Kidney epithelial cell (primary cell): ENCODE measurements at regions not wholly inside any gene's neighbourhood (a gene's known extent, or its start where the extent isn't known, plus 50 kb on each side); places are given as distances from the start of the nearest gene placed in this dataset.

Experiments used
- DNase-seq: peaks from one replicate; pipeline ENCODE4 v3.0.0-alpha.2; 2010; ENCODE audit warnings: low read depth
- H3K27me3 ChIP-seq: 2 replicates; pipeline ENCODE4 v1.6.0; 2011; ENCODE audit warnings: low read length; ENCODE audit not compliant: control insufficient read depth, insufficient read depth
- H3K36me3 ChIP-seq: 2 replicates; pipeline ENCODE4 v1.5.1; 2011; ENCODE audit warnings: low read length; ENCODE audit not compliant: control insufficient read depth, insufficient read depth
- H3K4me3 ChIP-seq: 2 replicates; pipeline ENCODE4 v1.5.1; 2011; ENCODE audit warnings: low read depth, mild to moderate bottlenecking, control low read depth, low read length
- TF ChIP-seq, protein P1 (sequence below): IDR thresholded peaks from 2 replicates; pipeline ENCODE4 v1.5.1; 2011; ENCODE audit warnings: mild to moderate bottlenecking, moderate library complexity, low read length, control low read depth, inconsistent platforms; ENCODE audit not compliant: insufficient read depth, poor library complexity, severe bottlenecking

DNA sequence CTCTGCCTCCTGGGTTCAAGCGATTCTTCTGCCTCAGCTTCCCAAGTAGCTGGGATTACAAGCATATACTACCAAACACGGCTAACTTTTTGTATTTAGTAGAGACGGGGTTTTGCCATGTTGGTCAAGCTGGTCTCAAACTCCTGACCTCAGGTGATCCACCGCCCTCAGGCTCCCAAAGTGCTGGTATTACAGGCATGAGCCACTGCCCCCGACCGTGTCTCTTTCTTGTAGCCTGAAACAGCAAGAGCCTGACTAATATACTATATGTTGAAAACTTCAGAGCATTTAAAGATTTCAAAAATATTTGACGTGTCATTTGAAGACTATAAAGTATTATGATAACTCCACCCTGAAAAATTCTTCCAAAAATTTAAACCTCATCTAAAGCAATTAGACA, 71.7 kb upstream of the ZNF648 start:
- TF ChIP-seq, protein P1, sequence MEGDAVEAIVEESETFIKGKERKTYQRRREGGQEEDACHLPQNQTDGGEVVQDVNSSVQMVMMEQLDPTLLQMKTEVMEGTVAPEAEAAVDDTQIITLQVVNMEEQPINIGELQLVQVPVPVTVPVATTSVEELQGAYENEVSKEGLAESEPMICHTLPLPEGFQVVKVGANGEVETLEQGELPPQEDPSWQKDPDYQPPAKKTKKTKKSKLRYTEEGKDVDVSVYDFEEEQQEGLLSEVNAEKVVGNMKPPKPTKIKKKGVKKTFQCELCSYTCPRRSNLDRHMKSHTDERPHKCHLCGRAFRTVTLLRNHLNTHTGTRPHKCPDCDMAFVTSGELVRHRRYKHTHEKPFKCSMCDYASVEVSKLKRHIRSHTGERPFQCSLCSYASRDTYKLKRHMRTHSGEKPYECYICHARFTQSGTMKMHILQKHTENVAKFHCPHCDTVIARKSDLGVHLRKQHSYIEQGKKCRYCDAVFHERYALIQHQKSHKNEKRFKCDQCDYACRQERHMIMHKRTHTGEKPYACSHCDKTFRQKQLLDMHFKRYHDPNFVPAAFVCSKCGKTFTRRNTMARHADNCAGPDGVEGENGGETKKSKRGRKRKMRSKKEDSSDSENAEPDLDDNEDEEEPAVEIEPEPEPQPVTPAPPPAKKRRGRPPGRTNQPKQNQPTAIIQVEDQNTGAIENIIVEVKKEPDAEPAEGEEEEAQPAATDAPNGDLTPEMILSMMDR, result no peak
- DNase-seq, result no peak
- no peaks in the 10 kb centered on the region for H3K36me3 ChIP-seq
- H3K27me3 ChIP-seq, result no peaks in the 10 kb centered on the region
- no peak overlapping the region for H3K4me3 ChIP-seq

DNA sequence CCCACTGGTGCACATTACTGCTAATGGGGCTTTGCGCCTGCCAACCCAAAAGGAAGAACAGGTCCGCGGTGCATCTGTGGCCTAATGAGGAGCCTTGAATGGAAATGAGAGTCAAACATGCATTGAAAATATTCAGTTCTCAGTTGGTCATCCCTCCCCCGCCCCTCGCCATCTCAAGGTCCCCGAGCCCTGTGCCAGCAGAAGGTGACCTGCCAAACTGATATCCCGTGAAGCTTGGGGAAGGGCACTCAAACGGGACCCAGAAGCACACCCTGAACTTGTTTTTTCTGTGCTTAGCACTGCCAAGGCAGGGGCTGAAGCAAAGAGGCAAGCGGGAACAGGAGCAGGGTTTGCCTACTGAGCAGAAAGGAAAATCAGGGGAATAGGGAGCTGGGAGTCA, 67.9 kb upstream of the ZNF648 start:
- H3K4me3 ChIP-seq, result no peak overlapping the region
- H3K36me3 ChIP-seq, result no peaks in the 10 kb centered on the region
- TF ChIP-seq, protein P1, result no peak
- H3K27me3 ChIP-seq, result peaks cover 3% of the 10 kb centered on the region
- no peak for DNase-seq

DNA sequence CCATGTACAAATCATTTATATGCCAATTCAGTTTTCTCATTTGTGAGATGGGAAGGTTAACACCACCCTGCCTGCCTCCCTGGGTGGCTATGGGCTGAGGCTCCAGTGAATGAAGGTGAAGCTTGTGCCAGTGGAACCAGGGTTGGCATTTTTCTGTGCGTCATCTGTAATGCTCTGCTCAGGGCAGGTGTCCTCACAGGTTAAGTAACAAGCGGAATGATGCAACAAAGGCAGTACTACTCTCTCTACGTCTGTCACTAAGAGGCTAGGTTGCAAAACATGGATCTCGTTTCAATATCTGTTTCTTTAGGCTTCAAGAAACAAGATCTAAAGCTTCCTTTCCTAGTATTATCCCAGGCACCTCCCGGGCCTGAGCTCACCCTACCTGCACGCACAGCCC, 67.0 kb upstream of the ZNF648 start:
- Histone ChIP-seq H3K4me3 (no peak overlapping the region), H3K36me3 (no peaks in the 10 kb centered on the region), H3K27me3 (peaks cover 3% of the 10 kb centered on the region)
- TF ChIP-seq, protein P1, result no peak
- DNase-seq, result no peak

DNA sequence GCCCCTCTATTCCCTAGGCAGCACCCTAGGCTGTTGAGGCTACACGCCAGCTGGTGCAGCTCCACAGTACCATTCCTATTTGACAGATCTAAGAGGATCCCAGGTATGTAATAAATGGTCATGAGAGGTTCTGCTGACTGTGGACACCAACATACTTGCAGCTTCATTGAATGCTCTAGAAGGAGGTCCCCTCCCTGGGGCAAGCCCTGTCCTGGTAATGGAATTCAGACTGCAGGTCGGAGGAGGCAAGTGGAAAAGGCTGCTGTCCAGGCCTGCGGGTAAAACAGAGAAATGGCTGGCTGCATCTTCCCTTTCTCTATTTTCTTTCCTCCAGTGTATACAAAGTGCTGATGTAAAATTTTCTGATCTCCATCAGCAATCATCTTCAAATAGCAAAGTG, 66.1 kb upstream of the ZNF648 start:
- H3K36me3 ChIP-seq, result no peaks in the 10 kb centered on the region
- no peak for DNase-seq
- H3K27me3 ChIP-seq, result peaks cover 3% of the 10 kb centered on the region
- TF ChIP-seq, protein P1, result no peak
- H3K4me3 ChIP-seq, result no peak overlapping the region

DNA sequence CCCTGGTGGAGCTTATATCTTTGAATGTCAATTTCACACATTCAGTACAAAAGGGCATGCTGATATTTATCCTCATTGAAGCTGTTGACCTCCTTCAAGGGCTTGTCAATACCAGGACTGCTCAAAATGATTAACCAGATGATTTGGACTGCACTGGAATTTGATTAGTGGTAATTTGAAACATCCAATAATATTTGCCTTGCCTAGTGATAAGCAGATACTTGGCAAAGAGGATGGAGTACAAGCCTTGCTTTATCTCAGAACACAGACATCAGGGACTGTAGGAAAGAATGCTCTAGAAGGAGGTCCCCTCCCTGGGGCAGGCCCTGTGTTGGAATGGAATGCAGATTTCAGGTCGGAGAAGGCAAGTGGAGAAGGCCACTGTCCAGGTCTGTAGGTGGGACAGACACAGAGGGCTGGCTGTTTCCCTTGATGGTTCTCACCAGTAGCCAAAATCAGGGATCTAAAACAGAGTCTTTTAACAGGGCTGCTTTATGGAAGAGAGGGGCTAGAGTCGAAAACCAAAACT, 64.8 kb upstream of the ZNF648 start:
- H3K4me3 ChIP-seq, result no peak overlapping the region
- no peaks in the 10 kb centered on the region for H3K36me3 ChIP-seq
- peaks cover 3% of the 10 kb centered on the region for H3K27me3 ChIP-seq
- DNase-seq, result no peak
- TF ChIP-seq, protein P1, result no peak

DNA sequence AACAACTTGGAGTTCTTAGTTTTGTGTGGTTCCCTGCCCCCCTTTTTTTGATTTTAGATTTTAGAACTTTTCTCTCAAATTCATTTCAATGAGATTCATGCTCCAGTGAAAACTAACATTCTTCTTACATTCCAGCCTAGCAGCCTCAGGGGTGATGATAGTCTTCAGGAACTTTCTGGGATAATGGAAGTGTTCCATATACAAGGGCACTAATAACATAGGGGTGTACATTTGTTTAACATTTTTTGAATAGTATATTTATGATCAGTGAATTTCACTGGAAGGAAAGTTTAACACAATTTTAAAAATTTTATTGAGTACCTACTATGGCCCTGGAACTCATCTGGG, 61.4 kb upstream of the ZNF648 start:
- Histone ChIP-seq H3K27me3 (peaks cover 3% of the 10 kb centered on the region), H3K4me3 (no peak overlapping the region), H3K36me3 (no peaks in the 10 kb centered on the region)
- DNase-seq, result no peak
- TF ChIP-seq, protein P1, result no peak
